ENCODE measurements at regions not wholly inside any gene's neighbourhood (a gene's known extent, or its start where the extent isn't known, plus 50 kb on each side); places are given as distances from the start of the nearest gene placed in this dataset.

- no peak for TF ChIP-seq CTCF (conservative IDR thresholded peaks at IDR 0.05)
- no peak overlapping the region for H3K27ac ChIP-seq
Measured at GRCh38 chr13:107066355-107066754, 498.4 kb upstream of the ARGLU1 start.

DNA sequence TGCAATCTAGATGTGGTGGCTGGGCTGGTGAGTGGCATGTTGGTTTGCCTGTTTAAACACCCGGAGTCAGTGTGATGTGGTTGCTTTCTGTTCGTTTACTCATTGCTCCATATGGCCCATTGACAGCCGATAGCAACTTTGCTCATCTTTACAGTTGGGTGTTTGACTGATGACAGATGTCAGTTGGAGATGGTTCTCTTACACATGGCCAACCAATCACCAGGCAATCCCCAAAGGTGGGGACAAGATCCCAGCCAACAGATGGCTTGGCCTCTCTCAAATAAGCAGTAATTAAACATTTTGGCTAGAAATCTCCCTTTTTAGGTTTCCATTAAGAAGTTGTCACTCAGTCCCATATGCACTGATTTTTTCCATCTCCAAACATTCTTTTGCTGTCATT, 497.1 kb upstream of the ARGLU1 start:
- TF ChIP-seq CTCF (conservative IDR thresholded peaks at IDR 0.05) = no peak
- H3K27ac ChIP-seq = no peak overlapping the region

DNA sequence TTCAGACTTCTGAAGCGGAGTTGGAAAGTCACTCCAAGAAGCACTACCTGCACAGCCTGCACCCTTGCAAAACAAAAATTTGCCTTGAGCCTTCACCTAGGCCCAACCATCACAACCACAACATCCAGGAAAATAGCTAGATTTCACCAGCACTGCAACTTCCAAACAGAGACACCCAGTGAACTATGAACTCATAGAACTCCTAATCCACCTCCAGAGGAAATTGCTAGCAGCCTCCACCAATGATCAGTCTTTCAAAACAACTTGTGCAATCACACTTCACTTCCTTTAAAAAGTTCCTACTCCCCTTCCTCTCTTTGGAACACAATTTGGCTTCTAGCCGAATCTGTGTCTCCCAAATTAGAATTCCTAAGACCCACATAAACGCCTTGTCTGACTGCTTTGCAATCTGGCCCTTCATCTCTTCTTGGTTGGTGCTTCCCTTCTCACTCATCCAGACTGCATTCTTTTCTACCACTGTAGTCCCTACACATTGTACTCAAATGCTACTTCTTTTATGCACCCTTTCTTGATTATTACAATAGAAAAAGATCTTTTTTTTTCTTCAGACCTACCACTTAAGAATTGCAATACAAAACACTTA, 489.2 kb upstream of the ARGLU1 start:
- H3K27ac ChIP-seq = no peak overlapping the region
- TF ChIP-seq CTCF (conservative IDR thresholded peaks at IDR 0.05) = no peak

DNA sequence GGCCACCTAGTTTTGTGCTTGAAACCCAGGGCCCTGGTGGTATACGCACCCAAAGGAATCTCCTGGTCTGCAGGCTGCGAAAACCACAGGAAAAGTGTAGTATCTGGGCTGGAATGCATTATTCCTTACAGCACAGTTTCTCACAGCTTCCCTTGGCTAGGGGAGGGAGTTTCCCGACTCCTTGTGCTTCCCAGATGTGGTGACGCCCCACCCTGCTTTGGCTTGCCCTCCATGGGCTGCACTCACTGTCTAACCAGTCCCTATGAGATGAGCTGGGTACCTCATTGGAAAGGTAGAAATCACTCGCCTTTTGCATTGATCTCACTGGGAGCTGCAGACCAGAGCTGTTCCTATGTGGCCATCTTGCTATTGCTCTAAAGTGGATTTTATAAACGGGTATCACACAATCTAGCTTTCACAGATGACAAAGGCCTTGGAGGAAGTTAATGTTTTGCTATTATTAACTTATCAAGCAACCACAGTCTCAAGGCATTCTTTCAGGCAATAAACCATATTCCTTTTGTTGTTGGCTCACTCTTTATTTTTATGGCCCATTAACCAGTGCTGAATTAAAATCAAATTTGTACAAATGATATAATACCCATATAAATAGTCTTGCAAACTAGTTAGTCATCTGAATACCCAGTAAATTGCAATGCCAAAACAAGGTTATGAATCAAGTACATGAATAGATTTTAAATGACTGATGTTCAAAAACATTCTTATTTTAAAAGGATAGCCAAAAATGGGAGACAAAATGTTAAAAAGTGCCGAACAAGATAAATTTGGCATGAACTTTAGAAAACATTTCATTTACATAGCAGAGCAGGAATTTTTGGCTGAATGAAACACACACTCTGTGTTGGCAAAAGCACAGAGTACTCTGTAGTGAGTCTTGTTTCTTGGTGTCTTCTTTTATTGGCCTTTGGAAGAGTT, 475.4 kb upstream of the ARGLU1 start:
- TF ChIP-seq CTCF (conservative IDR thresholded peaks at IDR 0.05) = no peak
- peak overlapping the region; percentile 30; the same call in 1 of the 2 replicates for H3K27ac ChIP-seq

- no peak for TF ChIP-seq CTCF (conservative IDR thresholded peaks at IDR 0.05)
- no peak overlapping the region for H3K27ac ChIP-seq
Measured at GRCh38 chr13:107035778-107036177, 467.8 kb upstream of the ARGLU1 start.

GRCh38 chr13:107035186-107035585, 467.2 kb upstream of the ARGLU1 start:
- TF ChIP-seq CTCF (conservative IDR thresholded peaks at IDR 0.05) = no peak
- H3K27ac ChIP-seq = no peak overlapping the region

- no peak for TF ChIP-seq CTCF (conservative IDR thresholded peaks at IDR 0.05)
- no peak overlapping the region for H3K27ac ChIP-seq
Measured at GRCh38 chr13:107034236-107034872, 466.4 kb upstream of the ARGLU1 start.

All from VCaP (cell line).